ENCODE measurements at regions not wholly inside any gene's neighbourhood (a gene's known extent, or its start where the extent isn't known, plus 50 kb on each side); places are given as distances from the start of the nearest gene placed in this dataset.

DNA sequence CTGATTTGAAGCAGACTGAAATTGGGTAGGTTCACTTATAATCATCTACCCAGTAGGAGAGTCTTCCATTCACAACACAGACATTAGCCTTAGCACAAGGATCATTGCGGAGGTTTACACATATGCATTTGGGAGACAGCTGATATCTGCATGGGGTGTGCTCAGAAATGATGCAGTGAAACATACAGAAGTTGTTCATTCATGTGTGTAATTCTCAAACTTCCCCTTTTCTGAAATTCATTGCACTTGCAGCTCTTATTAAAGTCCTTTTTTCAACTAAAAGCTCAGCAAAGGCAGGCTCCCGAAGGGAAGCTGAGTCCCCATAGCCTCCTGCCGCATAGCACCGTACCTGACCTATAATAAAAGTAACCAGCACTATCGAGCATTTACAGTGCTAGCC is 218.3 kb upstream of the CRY1 start:
- no peak for ATAC-seq
- Histone ChIP-seq H3K9me3 (ENCODE audit: low read length) (no peaks in the 10 kb centered on the region), H2AFZ (ENCODE audit: low read length) (no peak overlapping the region), H3K27me3 (ENCODE audit: control insufficient read depth in 1 of 2, insufficient read depth in 2 of 2, low read length in 2 of 2) (peaks cover 4 to 51% of the 10 kb centered on the region in 2 experiments; a peak in 4 of 5 replicates), H4K20me1 (ENCODE audit: insufficient read depth, low read length) (no peaks in the 10 kb centered on the region), H3K4me2 (ENCODE audit: low read depth, low read length) (no peak overlapping the region), H3K36me3 (replicated peaks in 1 of 2; ENCODE audit: control insufficient read depth in 1 of 2, insufficient read depth in 2 of 2, low read length in 2 of 2) (no peaks in the 10 kb centered on the region), H3K4me1 (ENCODE audit: insufficient read depth, low read length) (no peaks in the 10 kb centered on the region), H3K79me2 (ENCODE audit: insufficient read depth, low read length) (no peaks in the 10 kb centered on the region), H3K27ac (ENCODE audit: extremely low read length, insufficient read depth, low read length) (no peak overlapping the region), H3K9ac (ENCODE audit: insufficient read depth, low read depth, low read length) (no peak overlapping the region), H3K4me3 (replicated peaks in 1 of 3; ENCODE audit: insufficient read depth in 1 of 3, low read depth in 2 of 3, low read length in 3 of 3) (no peak overlapping the region)
- in situ Hi-C loops (cut with HindIII; ENCODE audit: extremely low pct_ligation_motif_present, low pct_unique_long_range_greater_than_20kb): no loop called here
- POLR2A ChIA-PET: no interaction called here
- no peak for FAIRE-seq
- no TSS peak for BruUV-seq (replicated peaks)
- CTCF ChIA-PET (ENCODE audit: low intra/inter-chr PET ratio, low total read pairs): no interaction called here
- intact Hi-C loops (cut with micrococcal nuclease; ENCODE audit: unreplicated experiment): no loop called here
- WGBS (ENCODE audit: low lambda C conversion rate): 4% methylated on average over 5 of the region's 5 CpGs
- DNase-seq (ENCODE audit: low spot score): no peak
- TF ChIP-seq KDM1A (CRISPR knock-in tag; IDR thresholded peaks at IDR 0.05) (no peak), SIN3A (IDR thresholded peaks at IDR 0.05; ENCODE audit: borderline replicate concordance, low read depth, low read length) (no peak), IRX3 (CRISPR knock-in tag; IDR thresholded peaks at IDR 0.05; ENCODE audit: borderline replicate concordance, low read depth) (no peak), ZBTB3 (CRISPR knock-in tag; IDR thresholded peaks at IDR 0.05; ENCODE audit: borderline replicate concordance, low read depth) (no peak)
- TF ChIP-seq, protein P1, sequence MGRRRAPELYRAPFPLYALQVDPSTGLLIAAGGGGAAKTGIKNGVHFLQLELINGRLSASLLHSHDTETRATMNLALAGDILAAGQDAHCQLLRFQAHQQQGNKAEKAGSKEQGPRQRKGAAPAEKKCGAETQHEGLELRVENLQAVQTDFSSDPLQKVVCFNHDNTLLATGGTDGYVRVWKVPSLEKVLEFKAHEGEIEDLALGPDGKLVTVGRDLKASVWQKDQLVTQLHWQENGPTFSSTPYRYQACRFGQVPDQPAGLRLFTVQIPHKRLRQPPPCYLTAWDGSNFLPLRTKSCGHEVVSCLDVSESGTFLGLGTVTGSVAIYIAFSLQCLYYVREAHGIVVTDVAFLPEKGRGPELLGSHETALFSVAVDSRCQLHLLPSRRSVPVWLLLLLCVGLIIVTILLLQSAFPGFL (CRISPR knock-in tag; IDR thresholded peaks at IDR 0.05): no peak

- intact Hi-C loops (cut with micrococcal nuclease; ENCODE audit: unreplicated experiment) (loop anchor here (1.0 to 5.0 kb wide), 4 partner anchors 35 to 289 kb away; no protein-coding TSS in a partner anchor), in situ Hi-C loops (cut with HindIII; ENCODE audit: extremely low pct_ligation_motif_present, low pct_unique_long_range_greater_than_20kb) (loop anchor here (5.0 kb wide), 2 partner anchors 84 to 186 kb away; no protein-coding TSS in a partner anchor)
- Histone ChIP-seq H3K4me1 (ENCODE audit: insufficient read depth, low read length) (peaks cover 18% of the 10 kb centered on the region; the same call in 1 of the 2 replicates), H3K36me3 (replicated peaks in 1 of 2; ENCODE audit: control insufficient read depth in 1 of 2, insufficient read depth in 2 of 2, low read length in 2 of 2) (no peaks in the 10 kb centered on the region), H3K4me2 (ENCODE audit: low read depth, low read length) (peak overlapping the region; percentile 94), H3K9ac (ENCODE audit: insufficient read depth, low read depth, low read length) (peak overlapping the region; percentile 60), H3K27ac (ENCODE audit: extremely low read length, insufficient read depth, low read length) (peak overlapping the region; percentile 52), H4K20me1 (ENCODE audit: insufficient read depth, low read length) (no peaks in the 10 kb centered on the region), H3K79me2 (ENCODE audit: insufficient read depth, low read length) (peaks cover 9% of the 10 kb centered on the region), H3K9me3 (ENCODE audit: low read length) (no peaks in the 10 kb centered on the region), H2AFZ (ENCODE audit: low read length) (peak overlapping the region; percentile 86), H3K4me3 (replicated peaks in 1 of 3; ENCODE audit: insufficient read depth in 1 of 3, low read depth in 2 of 3, low read length in 3 of 3) (peak overlapping the region; percentile 76 to 89 (median 82)), H3K27me3 (ENCODE audit: control insufficient read depth in 1 of 2, insufficient read depth in 2 of 2, low read length in 2 of 2) (peaks cover 1 to 16% of the 10 kb centered on the region in 2 experiments; a peak in 2 of 5 replicates)
- ATAC-seq (peak; percentile 95), DNase-seq (ENCODE audit: low spot score) (peak; percentile 82), FAIRE-seq (no peak)
- ChIA-PET CTCF (ENCODE audit: low intra/inter-chr PET ratio, low total read pairs) (interaction anchor here (0.9 to 1.9 kb wide), 4 partner anchors 183 to 289 kb away, joined by 3 to 8 read pairs (median 4); no protein-coding TSS in a partner anchor), POLR2A (interaction anchor here (2.0 kb wide), 1 partner anchor 26 kb away, joined by 7 read pairs; no protein-coding TSS in a partner anchor)
- BruUV-seq (replicated peaks): no TSS peak
- 4% methylated on average over 29 of the region's 58 CpGs for WGBS (ENCODE audit: low lambda C conversion rate)
- no peak for TF ChIP-seq REXO4 (CRISPR knock-in tag; IDR thresholded peaks at IDR 0.05; ENCODE audit: borderline replicate concordance)
- TF ChIP-seq GABPB1 (CRISPR knock-in tag; IDR thresholded peaks at IDR 0.05): peak; percentile 42; the same call in 1 of the 2 replicates
- 0 out of 2 replicates have a peak, but pooled peaks have one; percentile 33 for TF ChIP-seq SALL1 (CRISPR knock-in tag; IDR thresholded peaks at IDR 0.05)
- TF ChIP-seq ZNF232 (CRISPR knock-in tag; IDR thresholded peaks at IDR 0.05; ENCODE audit: borderline replicate concordance): no peak
- TF ChIP-seq PAWR (CRISPR knock-in tag; IDR thresholded peaks at IDR 0.05; ENCODE audit: borderline replicate concordance): no peak
- TF ChIP-seq HMGXB3 (CRISPR knock-in tag; IDR thresholded peaks at IDR 0.05; ENCODE audit: borderline replicate concordance): no peak
These were observed 224.6 kb upstream of the CRY1 start for GRCh38 chr12:107317751-107318555.
